Liver (tissue), 8 donors: ENCODE measurements at regions not wholly inside any gene's neighbourhood (a gene's known extent, or its start where the extent isn't known, plus 50 kb on each side); places are given as distances from the start of the nearest gene placed in this dataset.

ENCODE experiments used
- DNase-seq: peaks from one replicate; pipeline ENCODE4 v3.0.0-alpha.2; 2017; ENCODE audit warnings: low spot score
- H3K27ac ChIP-seq, 2 donors: one replicate each; pipeline ENCODE4 v1.7.0; 2013; ENCODE audit warnings: inconsistent platforms in 2 of 2, low read length in 2 of 2, control low read depth in 1 of 2, low read depth in 1 of 2, mild to moderate bottlenecking in 1 of 2
- H3K27me3 ChIP-seq, 4 donors: one replicate each; pipeline versions ENCODE4 v1.6.1 to v1.7.0; 2013; ENCODE audit warnings: low read length in 3 of 4, inconsistent platforms in 1 of 4, mild to moderate bottlenecking in 1 of 4, moderate library complexity in 1 of 4; ENCODE audit not compliant: control insufficient read depth in 4 of 4, insufficient read depth in 4 of 4
- H3K36me3 ChIP-seq, 4 donors: one replicate each; pipeline versions ENCODE4 v1.6.1 to v1.7.0; 2013; ENCODE audit warnings: low read length in 3 of 4, mild to moderate bottlenecking in 3 of 4, low read depth in 1 of 4, moderate library complexity in 1 of 4; ENCODE audit not compliant: control insufficient read depth in 4 of 4, insufficient read depth in 3 of 4
- H3K4me1 ChIP-seq, 4 donors: one replicate each; pipeline versions ENCODE4 v1.6.1 to v1.7.0; 2013; ENCODE audit warnings: low read length in 3 of 4, mild to moderate bottlenecking in 3 of 4, moderate library complexity in 1 of 4; ENCODE audit not compliant: control insufficient read depth in 4 of 4, insufficient read depth in 4 of 4
- H3K4me3 ChIP-seq, 3 donors: one replicate each; pipeline versions ENCODE4 v1.6.1 to v1.7.0; 2013; ENCODE audit warnings: low read length in 3 of 3, control low read depth in 1 of 3, low read depth in 1 of 3, mild to moderate bottlenecking in 1 of 3
- H3K9ac ChIP-seq, 2 donors: one replicate each; pipeline ENCODE4 v1.7.0; 2013; ENCODE audit warnings: low read length in 2 of 2, mild to moderate bottlenecking in 2 of 2, moderate library complexity in 2 of 2, control low read depth in 1 of 2, low read depth in 1 of 2
- H3K9me3 ChIP-seq, 4 donors: one replicate each; pipeline versions ENCODE4 v1.6.1 to v1.7.0; 2013; ENCODE audit warnings: low read length in 3 of 4; ENCODE audit not compliant: control insufficient read depth in 4 of 4
- EGR1 ChIP-seq, 2 donors: IDR thresholded peaks; 2 replicates each; pipeline ENCODE4 v1.6.1; 2016 to 2018; ENCODE audit warnings: antibody characterized with exemption in 2 of 2, low read depth in 2 of 2
- FOXA1 ChIP-seq: IDR thresholded peaks from 2 replicates; pipeline ENCODE4 v1.6.1; 2016; ENCODE audit warnings: antibody characterized with exemption
- FOXA2 ChIP-seq: IDR thresholded peaks from 2 replicates; pipeline ENCODE4 v1.6.1; 2016; ENCODE audit warnings: antibody characterized with exemption
- GABPA ChIP-seq, 2 donors: IDR thresholded peaks in 1 of 2; conservative IDR thresholded peaks in 1 of 2; 2 replicates each; pipeline ENCODE4 v1.6.1; 2016; ENCODE audit warnings: antibody characterized with exemption in 2 of 2, mild to moderate bottlenecking in 1 of 2, moderate library complexity in 1 of 2
- HNF4A ChIP-seq, 2 donors: conservative IDR thresholded peaks; 2 replicates each; pipeline ENCODE4 v1.6.1; 2016; ENCODE audit warnings: antibody characterized with exemption in 2 of 2, mild to moderate bottlenecking in 2 of 2
- HNF4G ChIP-seq: IDR thresholded peaks from 2 replicates; pipeline ENCODE4 v1.6.1; 2016; ENCODE audit warnings: antibody characterized with exemption
- JUND ChIP-seq, 2 donors: IDR thresholded peaks; 2 replicates each; pipeline ENCODE4 v1.6.1; 2016; ENCODE audit warnings: antibody characterized with exemption in 2 of 2
- NR2F2 ChIP-seq: IDR thresholded peaks from 2 replicates; pipeline ENCODE4 v1.6.1; 2016; ENCODE audit warnings: antibody characterized with exemption
- RAD21 ChIP-seq, 2 donors: IDR thresholded peaks; 2 replicates each; pipeline ENCODE4 v1.6.1; 2016; ENCODE audit warnings: antibody characterized with exemption in 2 of 2, mild to moderate bottlenecking in 2 of 2
- RXRA ChIP-seq, 2 donors: IDR thresholded peaks; 2 replicates each; pipeline ENCODE4 v1.6.1; 2017 to 2018; ENCODE audit warnings: antibody characterized with exemption in 2 of 2, mild to moderate bottlenecking in 1 of 2
- SP1 ChIP-seq: IDR thresholded peaks from 2 replicates; pipeline ENCODE4 v1.6.1; 2018; ENCODE audit warnings: antibody characterized with exemption, mild to moderate bottlenecking
- YY1 ChIP-seq: IDR thresholded peaks from 2 replicates; pipeline ENCODE4 v1.6.1; 2016; ENCODE audit warnings: antibody characterized with exemption, mild to moderate bottlenecking
- WGBS: extraction: QIAGEN DNeasy Blood & Tissue Kit; methylation state at CpG from one replicate; pipeline ENCODE4 v1.1.7; 2013; 5-methylcytosine and 5-hydroxymethylcytosine counted together
- TF ChIP-seq, protein P1 (sequence below): IDR thresholded peaks from 2 replicates; pipeline ENCODE4 v1.6.1; 2016; ENCODE audit warnings: antibody characterized with exemption, mild to moderate bottlenecking
- TF ChIP-seq, protein P2 (sequence below): fragments of 150-350 bp; IDR thresholded peaks from 2 replicates; pipeline ENCODE4 v1.5.1; 2017; ENCODE audit warnings: improper control_type of control experiment, low read depth, low read length; ENCODE audit not compliant: missing input control
- TF ChIP-seq, protein P3 (sequence below): IDR thresholded peaks from 2 replicates; pipeline ENCODE4 v1.6.1; 2016; ENCODE audit warnings: antibody characterized with exemption
- donor health status: healthy.
- donor health status: healthy.
- donor health status: healthy.
- donor health status: healthy.
- donor health status: healthy.

DNA sequence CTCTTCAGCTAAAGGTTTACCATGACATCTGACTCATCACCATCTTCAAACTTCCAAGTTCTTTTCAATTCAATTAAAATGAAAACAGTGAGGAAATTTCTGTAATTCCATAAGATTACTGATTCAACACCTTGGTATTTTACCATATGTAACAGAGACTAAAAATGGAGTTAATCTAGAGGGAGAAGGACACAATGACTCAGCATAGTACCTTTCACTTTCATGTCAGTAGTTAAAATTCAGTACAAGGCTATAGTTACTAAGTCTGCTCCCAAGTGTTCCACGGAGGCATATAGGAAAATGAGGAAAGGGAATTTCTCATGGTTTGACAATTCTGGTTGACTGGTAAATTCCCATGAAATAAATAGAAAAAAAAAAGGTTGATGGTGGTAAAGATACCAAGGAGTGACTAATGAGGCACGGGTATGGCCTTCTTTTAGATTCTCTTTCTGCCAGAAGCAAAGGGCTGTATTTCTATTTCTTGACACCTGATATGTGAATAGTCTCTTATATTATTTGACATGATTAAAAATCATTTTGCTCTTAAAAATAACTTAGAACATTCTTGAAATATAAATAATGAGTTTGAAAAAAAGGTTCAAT is 526.7 kb upstream of the ADGRB3 start:
- Histone ChIP-seq H3K27ac (no peak overlapping the region), H3K36me3 (no peaks in the 10 kb centered on the region), H3K9me3 (no peaks in the 10 kb centered on the region), H3K4me1 (no peaks in the 10 kb centered on the region), H3K9ac (no peak overlapping the region), H3K27me3 (no peaks in the 10 kb centered on the region), H3K4me3 (no peak overlapping the region)
- no peak for DNase-seq
- TF ChIP-seq JUND (IDR thresholded peaks at IDR 0.05): no peak
- TF ChIP-seq YY1: no peak
- no peak for TF ChIP-seq FOXA1
- no peak for TF ChIP-seq RAD21 (IDR thresholded peaks at IDR 0.05)
- no peak for TF ChIP-seq SP1
- no peak for TF ChIP-seq HNF4G
- TF ChIP-seq EGR1 (IDR thresholded peaks at IDR 0.05; ENCODE audit: low read depth in 2 of 2): no peak
- no peak for TF ChIP-seq FOXA2
- 62% methylated on average over 2 of the region's 2 CpGs for WGBS

DNA sequence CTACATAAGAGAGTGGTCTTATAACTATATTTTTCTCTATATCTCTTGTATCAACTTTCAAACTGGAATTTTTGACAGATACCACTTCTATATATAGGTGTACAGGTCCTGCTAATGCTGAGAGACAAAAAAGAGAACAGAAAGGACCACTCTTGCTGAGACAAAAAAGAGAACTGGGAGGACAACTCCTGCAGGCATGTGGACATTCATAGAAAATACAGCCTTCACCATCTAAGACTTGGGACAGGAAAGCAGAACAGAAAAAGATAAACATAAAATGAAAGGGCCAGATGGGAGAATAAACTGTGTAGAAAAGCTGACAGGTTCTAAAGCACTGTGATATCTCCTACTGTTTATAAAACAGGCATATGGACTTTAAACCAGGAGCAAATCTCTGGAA is 541.0 kb upstream of the ADGRB3 start:
- Histone ChIP-seq H3K27me3 (no peaks in the 10 kb centered on the region), H3K4me3 (no peak overlapping the region), H3K9me3 (no peaks in the 10 kb centered on the region), H3K27ac (no peak overlapping the region), H3K4me1 (no peaks in the 10 kb centered on the region), H3K9ac (no peak overlapping the region), H3K36me3 (no peaks in the 10 kb centered on the region)
- no peak for DNase-seq
- no peak for TF ChIP-seq JUND (IDR thresholded peaks at IDR 0.05)
- TF ChIP-seq RXRA (IDR thresholded peaks at IDR 0.05): no peak
- TF ChIP-seq, protein P1, sequence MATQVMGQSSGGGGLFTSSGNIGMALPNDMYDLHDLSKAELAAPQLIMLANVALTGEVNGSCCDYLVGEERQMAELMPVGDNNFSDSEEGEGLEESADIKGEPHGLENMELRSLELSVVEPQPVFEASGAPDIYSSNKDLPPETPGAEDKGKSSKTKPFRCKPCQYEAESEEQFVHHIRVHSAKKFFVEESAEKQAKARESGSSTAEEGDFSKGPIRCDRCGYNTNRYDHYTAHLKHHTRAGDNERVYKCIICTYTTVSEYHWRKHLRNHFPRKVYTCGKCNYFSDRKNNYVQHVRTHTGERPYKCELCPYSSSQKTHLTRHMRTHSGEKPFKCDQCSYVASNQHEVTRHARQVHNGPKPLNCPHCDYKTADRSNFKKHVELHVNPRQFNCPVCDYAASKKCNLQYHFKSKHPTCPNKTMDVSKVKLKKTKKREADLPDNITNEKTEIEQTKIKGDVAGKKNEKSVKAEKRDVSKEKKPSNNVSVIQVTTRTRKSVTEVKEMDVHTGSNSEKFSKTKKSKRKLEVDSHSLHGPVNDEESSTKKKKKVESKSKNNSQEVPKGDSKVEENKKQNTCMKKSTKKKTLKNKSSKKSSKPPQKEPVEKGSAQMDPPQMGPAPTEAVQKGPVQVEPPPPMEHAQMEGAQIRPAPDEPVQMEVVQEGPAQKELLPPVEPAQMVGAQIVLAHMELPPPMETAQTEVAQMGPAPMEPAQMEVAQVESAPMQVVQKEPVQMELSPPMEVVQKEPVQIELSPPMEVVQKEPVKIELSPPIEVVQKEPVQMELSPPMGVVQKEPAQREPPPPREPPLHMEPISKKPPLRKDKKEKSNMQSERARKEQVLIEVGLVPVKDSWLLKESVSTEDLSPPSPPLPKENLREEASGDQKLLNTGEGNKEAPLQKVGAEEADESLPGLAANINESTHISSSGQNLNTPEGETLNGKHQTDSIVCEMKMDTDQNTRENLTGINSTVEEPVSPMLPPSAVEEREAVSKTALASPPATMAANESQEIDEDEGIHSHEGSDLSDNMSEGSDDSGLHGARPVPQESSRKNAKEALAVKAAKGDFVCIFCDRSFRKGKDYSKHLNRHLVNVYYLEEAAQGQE: no peak
- no peak for TF ChIP-seq FOXA2
- no peak for TF ChIP-seq RAD21 (IDR thresholded peaks at IDR 0.05)
- TF ChIP-seq HNF4A (conservative IDR thresholded peaks at IDR 0.05): no peak
- TF ChIP-seq NR2F2: no peak
- no peak for TF ChIP-seq EGR1 (IDR thresholded peaks at IDR 0.05; ENCODE audit: low read depth in 2 of 2)
- TF ChIP-seq, protein P2, sequence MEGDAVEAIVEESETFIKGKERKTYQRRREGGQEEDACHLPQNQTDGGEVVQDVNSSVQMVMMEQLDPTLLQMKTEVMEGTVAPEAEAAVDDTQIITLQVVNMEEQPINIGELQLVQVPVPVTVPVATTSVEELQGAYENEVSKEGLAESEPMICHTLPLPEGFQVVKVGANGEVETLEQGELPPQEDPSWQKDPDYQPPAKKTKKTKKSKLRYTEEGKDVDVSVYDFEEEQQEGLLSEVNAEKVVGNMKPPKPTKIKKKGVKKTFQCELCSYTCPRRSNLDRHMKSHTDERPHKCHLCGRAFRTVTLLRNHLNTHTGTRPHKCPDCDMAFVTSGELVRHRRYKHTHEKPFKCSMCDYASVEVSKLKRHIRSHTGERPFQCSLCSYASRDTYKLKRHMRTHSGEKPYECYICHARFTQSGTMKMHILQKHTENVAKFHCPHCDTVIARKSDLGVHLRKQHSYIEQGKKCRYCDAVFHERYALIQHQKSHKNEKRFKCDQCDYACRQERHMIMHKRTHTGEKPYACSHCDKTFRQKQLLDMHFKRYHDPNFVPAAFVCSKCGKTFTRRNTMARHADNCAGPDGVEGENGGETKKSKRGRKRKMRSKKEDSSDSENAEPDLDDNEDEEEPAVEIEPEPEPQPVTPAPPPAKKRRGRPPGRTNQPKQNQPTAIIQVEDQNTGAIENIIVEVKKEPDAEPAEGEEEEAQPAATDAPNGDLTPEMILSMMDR: no peak
- TF ChIP-seq GABPA (IDR thresholded peaks at IDR 0.05 in 1 of 2, conservative IDR thresholded peaks at IDR 0.05 in 1 of 2): no peak
- TF ChIP-seq, protein P3, sequence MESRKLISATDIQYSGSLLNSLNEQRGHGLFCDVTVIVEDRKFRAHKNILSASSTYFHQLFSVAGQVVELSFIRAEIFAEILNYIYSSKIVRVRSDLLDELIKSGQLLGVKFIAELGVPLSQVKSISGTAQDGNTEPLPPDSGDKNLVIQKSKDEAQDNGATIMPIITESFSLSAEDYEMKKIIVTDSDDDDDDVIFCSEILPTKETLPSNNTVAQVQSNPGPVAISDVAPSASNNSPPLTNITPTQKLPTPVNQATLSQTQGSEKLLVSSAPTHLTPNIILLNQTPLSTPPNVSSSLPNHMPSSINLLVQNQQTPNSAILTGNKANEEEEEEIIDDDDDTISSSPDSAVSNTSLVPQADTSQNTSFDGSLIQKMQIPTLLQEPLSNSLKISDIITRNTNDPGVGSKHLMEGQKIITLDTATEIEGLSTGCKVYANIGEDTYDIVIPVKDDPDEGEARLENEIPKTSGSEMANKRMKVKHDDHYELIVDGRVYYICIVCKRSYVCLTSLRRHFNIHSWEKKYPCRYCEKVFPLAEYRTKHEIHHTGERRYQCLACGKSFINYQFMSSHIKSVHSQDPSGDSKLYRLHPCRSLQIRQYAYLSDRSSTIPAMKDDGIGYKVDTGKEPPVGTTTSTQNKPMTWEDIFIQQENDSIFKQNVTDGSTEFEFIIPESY: no peak
- TF ChIP-seq FOXA1: no peak
